SU-DHL-6 (cell line): ENCODE measurements at regions not wholly inside any gene's neighbourhood (a gene's known extent, or its start where the extent isn't known, plus 50 kb on each side); places are given as distances from the start of the nearest gene placed in this dataset.

Experiments used
- H2AFZ ChIP-seq: fragments of 200-600 bp; sonication (generic); 2 replicates; pipeline ENCODE4 v1.6.1; 2014; ENCODE audit warnings: low read depth, mild to moderate bottlenecking, moderate library complexity, mixed read lengths, antibody characterized with exemption, low read length; ENCODE audit not compliant: severe bottlenecking
- H3F3A ChIP-seq: fragments of 200-600 bp; shearing (Covaris generic); 2 replicates; pipeline ENCODE4 v1.6.0; 2016; ENCODE audit warnings: antibody characterized with exemption, mild to moderate bottlenecking; ENCODE audit not compliant: insufficient read depth
- H3K27ac ChIP-seq: fragments of 200-600 bp; sonication (generic); 2 replicates; pipeline ENCODE4 v1.5.1; 2016; ENCODE audit warnings: low read depth, mild to moderate bottlenecking, low read length, moderate library complexity, mixed read lengths
- H3K27me3 ChIP-seq: fragments of 200-600 bp; sonication (generic), shearing (Covaris generic); 2 replicates; pipeline ENCODE4 v1.6.0; 2014; ENCODE audit warnings: mild to moderate bottlenecking, low read length
- H3K36me3 ChIP-seq: fragments of 200-600 bp; sonication (generic); 2 replicates; pipeline ENCODE4 v1.6.1; 2014; ENCODE audit warnings: mild to moderate bottlenecking, low read length, mixed read lengths
- H3K4me2 ChIP-seq: fragments of 300-600, 200-600 bp; shearing (Covaris generic), sonication (generic); 2 replicates; pipeline ENCODE4 v1.6.0; 2014; ENCODE audit warnings: low read length, low read depth, mild to moderate bottlenecking; ENCODE audit not compliant: poor library complexity, severe bottlenecking
- H3K4me3 ChIP-seq: fragments of 200-600 bp; sonication (generic); 2 replicates; pipeline ENCODE4 v1.5.1; 2014; ENCODE audit warnings: antibody characterized with exemption, low read length, mild to moderate bottlenecking, mixed read lengths; ENCODE audit not compliant: insufficient read depth, poor library complexity, severe bottlenecking
- H3K79me2 ChIP-seq: fragments of 200-600 bp; sonication (generic); 2 replicates; pipeline ENCODE4 v1.6.1; 2014; ENCODE audit warnings: mild to moderate bottlenecking, low read length, moderate library complexity; ENCODE audit not compliant: insufficient read depth
- H3K9ac ChIP-seq: fragments of 200-600 bp; sonication (generic); 2 replicates; pipeline ENCODE4 v1.7.0; 2014; ENCODE audit warnings: mild to moderate bottlenecking, low read length
- H3K9me2 ChIP-seq: fragments of 200-600 bp; sonication (generic); replicated peaks from 2 replicates; pipeline ENCODE4 v1.6.1; 2014; ENCODE audit warnings: low read length; ENCODE audit not compliant: insufficient read depth
- H3K9me3 ChIP-seq: fragments of 200-600 bp; sonication (generic); 2 replicates; pipeline ENCODE4 v1.6.1; 2014; ENCODE audit warnings: low read length, mixed read lengths; ENCODE audit not compliant: insufficient read depth
- H4K20me1 ChIP-seq: fragments of 200-600 bp; sonication (generic); 2 replicates; pipeline ENCODE4 v1.6.1; 2014; ENCODE audit warnings: low read depth, mild to moderate bottlenecking, antibody characterized with exemption, low read length, moderate library complexity, mixed read lengths
- CTCF ChIP-seq: fragments of 200-600 bp; sonication (generic); IDR thresholded peaks from one replicate; pipeline ENCODE4 v1.5.1; 2017; ENCODE audit warnings: antibody characterized with exemption, mild to moderate bottlenecking, low read length, moderate library complexity; ENCODE audit not compliant: insufficient read depth, poor library complexity, severe bottlenecking
- EZH2phosphoT487 ChIP-seq: fragments of 200-600 bp; sonication (generic), shearing (Covaris generic); conservative IDR thresholded peaks from 2 replicates; pipeline ENCODE4 v1.6.1; 2018; ENCODE audit warnings: mild to moderate bottlenecking, antibody characterized with exemption, low read length, moderate library complexity, mixed read lengths

GRCh38 chr7:89796481-89796880 is 357.8 kb upstream of the STEAP1 start:
- TF ChIP-seq EZH2phosphoT487 (no peak), CTCF (no peak)

GRCh38 chr7:89797965-89798598 is 356.2 kb upstream of the STEAP1 start:
- Histone ChIP-seq H2AFZ (no peak overlapping the region), H3F3A (no peaks in the 10 kb centered on the region), H3K27ac (no peak overlapping the region), H3K9me3 (no peaks in the 10 kb centered on the region), H3K4me3 (no peak overlapping the region), H3K9me2 (no peaks in the 10 kb centered on the region), H4K20me1 (no peaks in the 10 kb centered on the region), H3K27me3 (no peaks in the 10 kb centered on the region), H3K36me3 (no peaks in the 10 kb centered on the region), H3K9ac (no peak overlapping the region), H3K79me2 (no peaks in the 10 kb centered on the region), H3K4me2 (no peak overlapping the region)
- no peak for TF ChIP-seq CTCF
- TF ChIP-seq EZH2phosphoT487 = no peak

More at GRCh38 chr7:89796481-89796880, 357.8 kb upstream of the STEAP1 start:
- Histone ChIP-seq H3K4me2 (no peak overlapping the region), H2AFZ (no peak overlapping the region), H3K4me3 (no peak overlapping the region), H3F3A (no peaks in the 10 kb centered on the region), H3K79me2 (no peaks in the 10 kb centered on the region), H3K36me3 (no peaks in the 10 kb centered on the region), H3K9me2 (no peaks in the 10 kb centered on the region), H3K27ac (no peak overlapping the region), H3K27me3 (no peaks in the 10 kb centered on the region), H4K20me1 (no peaks in the 10 kb centered on the region), H3K9ac (no peak overlapping the region), H3K9me3 (no peaks in the 10 kb centered on the region)

- H4K20me1 ChIP-seq = no peaks in the 10 kb centered on the region
- no peaks in the 10 kb centered on the region for H3F3A ChIP-seq
- no peak overlapping the region for H3K27ac ChIP-seq
- H3K4me3 ChIP-seq = no peak overlapping the region
- H3K4me2 ChIP-seq = no peak overlapping the region
- no peak for TF ChIP-seq CTCF
- no peak for TF ChIP-seq EZH2phosphoT487
- no peaks in the 10 kb centered on the region for H3K79me2 ChIP-seq
- no peaks in the 10 kb centered on the region for H3K9me2 ChIP-seq
- no peaks in the 10 kb centered on the region for H3K27me3 ChIP-seq
- H3K9ac ChIP-seq = no peak overlapping the region
- H2AFZ ChIP-seq = no peak overlapping the region
- H3K9me3 ChIP-seq = no peaks in the 10 kb centered on the region
- H3K36me3 ChIP-seq = no peaks in the 10 kb centered on the region
Measured at GRCh38 chr7:89798599-89798996, 355.7 kb upstream of the STEAP1 start.
